ENCODE measurements at regions not wholly inside any gene's neighbourhood (a gene's known extent, or its start where the extent isn't known, plus 50 kb on each side); places are given as distances from the start of the nearest gene placed in this dataset.

DNA sequence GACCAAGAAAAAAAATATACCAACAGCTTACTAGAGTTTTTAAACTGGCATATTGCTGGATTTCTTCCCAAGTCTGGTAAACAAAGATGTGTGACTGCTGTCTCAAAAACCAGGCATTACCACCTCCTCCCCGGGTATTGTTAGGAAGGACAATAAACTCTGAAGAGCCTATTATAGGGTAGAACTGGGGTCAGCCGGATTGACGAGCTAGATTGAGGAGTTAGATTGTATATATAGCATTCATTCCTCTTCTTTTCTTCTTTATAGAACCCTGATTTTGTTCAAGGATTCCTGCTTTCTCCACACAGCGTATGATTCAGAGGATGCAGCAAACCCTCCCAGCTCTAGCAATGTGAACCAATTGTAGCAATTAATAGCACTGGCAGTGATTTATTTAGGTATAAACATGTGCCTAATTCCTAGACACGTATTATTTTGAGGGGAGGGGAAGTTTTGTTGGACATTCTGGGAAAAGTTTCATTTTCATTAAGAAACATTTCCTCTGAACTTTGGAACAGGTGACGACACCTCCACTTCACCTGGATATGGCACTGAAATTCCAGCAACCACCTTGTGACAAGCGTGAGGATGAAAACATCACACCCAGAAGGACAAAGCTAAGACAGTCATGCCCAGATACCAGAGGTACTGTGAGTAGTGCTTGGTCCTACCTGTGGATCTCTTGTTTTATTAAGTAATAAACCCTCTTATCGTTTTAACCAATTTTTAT lies 679.4 kb upstream of the KIRREL3 start:
- in situ Hi-C loops (cut with HindIII; ENCODE audit: low sequenced_read_pairs), result no loop called here

DNA sequence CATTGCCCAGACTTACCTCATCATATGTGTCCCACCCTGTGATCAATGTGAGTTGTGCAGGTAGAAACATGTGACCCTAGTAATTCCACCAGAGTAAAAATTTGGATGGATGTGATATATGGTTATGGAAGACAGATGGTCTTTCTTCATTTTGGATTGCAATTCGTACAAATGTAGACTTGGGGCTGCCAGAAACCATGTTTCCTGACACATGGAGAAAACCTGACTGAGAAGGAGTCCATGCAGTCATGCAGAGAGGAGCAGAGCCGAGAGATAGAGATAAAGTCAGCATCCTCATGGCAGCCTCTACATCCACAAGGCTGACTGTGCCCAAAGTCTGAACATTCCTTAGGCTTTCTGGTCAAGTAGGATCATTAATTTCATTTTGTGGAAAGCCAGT lies 678.1 kb upstream of the KIRREL3 start:
- in situ Hi-C loops (cut with HindIII; ENCODE audit: low sequenced_read_pairs), result no loop called here

DNA sequence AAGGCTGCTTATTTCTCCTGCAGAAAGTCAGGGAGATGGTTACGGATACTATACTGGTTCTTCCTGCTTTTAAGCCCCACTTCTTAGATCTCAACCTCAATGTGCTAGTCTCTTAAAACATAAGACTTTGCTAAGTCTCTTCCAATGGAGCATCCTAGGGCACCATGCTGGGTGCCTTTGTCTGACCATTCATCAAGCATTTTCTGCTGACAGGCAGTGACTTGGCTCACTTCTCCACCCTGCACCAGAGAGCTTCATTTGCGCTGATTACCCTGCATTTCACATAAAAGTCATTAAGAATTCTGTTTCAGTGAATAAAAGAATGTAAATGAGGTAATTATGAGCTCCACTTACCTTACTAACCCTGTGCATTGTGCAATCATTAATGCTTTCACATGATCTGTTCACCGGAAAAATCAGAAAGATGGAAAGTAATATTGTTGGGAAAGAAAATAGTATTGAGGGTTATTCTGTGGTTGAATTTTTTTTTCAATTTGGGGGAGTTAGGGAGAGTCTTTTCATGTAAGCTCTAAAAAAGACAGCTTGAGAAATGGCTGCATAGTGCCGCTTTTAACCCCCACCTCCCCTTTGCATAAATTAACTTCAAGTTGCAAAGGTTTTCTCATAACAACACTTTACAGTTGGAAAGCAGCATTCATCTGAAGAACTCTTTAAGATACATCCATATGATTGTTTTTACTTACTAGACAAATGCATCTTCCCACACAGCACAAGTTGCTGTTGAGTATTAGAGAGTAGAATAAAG lies 677.3 kb upstream of the KIRREL3 start:
- in situ Hi-C loops (cut with HindIII; ENCODE audit: low sequenced_read_pairs), result no loop called here

DNA sequence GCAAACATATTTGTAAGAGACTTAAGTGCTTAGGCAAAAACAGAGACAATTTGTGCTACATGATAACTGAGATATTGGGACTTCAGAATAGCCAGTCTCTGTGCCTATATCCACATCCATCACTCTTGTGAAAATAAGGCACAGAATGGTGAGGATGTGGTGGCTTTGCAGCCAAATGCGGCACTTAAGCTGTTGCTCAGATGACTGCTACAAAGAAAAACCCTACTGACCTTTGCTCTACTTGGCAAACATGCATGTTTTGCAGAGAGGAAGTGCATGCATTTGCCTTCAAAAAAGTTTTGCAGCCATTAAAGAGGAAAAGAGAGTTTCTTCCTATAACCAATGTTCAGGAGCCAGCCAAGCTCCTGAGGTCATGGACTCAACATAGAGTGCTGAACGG lies 675.0 kb upstream of the KIRREL3 start:
- in situ Hi-C loops (cut with HindIII; ENCODE audit: low sequenced_read_pairs), result no loop called here

DNA sequence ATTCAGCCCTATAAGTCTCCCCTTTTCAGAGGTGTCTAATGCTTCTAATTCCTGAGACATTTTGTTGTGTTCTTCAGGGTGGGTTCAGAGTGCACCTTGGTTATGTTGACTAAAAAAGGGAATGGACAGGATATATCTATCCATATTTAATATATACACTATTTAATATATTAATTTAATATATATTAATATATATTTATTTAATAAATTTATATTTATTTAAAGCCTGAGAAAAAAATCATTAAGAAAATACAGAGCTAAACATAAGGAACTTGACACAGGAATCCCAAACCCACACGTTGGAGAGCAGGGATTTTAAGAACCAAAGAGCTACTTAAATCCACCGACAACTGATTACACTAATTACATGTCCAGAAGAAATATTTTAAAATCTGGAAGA lies 674.2 kb upstream of the KIRREL3 start:
- in situ Hi-C loops (cut with HindIII; ENCODE audit: low sequenced_read_pairs), result no loop called here

DNA sequence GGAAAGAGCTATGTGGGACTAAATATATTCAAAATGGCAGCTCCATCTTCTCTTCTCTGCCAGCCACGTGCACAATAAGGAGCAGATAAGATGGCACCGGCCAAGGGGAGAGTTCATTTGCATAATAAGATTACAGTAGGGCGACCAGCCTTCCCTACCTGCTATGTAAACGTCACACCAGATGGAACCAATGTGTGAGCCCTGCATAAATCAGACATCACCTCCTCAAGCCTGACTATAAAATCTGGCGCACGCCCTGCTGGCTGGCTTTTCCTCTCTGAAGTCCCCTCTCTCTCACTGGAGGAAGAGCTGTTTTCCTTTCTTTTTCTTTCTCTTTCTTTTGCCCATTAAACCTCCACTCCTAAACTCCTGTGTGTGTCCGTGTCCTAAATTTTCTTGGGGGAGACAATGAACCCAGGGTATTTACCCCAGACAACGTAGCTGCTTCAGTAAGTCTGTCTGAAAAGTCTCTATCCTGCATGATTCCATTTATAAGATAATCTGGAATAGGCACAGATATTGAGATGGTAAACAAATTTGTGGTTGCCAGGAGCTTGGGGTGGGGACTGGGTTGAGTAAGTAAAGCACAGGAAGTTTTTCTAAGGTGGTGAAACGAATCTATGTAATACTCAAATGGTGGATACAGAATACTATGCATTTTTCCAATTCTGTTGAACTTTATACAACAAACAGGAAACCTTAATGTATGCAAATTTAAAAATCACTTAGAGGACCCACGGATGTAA lies 670.0 kb upstream of the KIRREL3 start:
- in situ Hi-C loops (cut with HindIII; ENCODE audit: low sequenced_read_pairs), result no loop called here

DNA sequence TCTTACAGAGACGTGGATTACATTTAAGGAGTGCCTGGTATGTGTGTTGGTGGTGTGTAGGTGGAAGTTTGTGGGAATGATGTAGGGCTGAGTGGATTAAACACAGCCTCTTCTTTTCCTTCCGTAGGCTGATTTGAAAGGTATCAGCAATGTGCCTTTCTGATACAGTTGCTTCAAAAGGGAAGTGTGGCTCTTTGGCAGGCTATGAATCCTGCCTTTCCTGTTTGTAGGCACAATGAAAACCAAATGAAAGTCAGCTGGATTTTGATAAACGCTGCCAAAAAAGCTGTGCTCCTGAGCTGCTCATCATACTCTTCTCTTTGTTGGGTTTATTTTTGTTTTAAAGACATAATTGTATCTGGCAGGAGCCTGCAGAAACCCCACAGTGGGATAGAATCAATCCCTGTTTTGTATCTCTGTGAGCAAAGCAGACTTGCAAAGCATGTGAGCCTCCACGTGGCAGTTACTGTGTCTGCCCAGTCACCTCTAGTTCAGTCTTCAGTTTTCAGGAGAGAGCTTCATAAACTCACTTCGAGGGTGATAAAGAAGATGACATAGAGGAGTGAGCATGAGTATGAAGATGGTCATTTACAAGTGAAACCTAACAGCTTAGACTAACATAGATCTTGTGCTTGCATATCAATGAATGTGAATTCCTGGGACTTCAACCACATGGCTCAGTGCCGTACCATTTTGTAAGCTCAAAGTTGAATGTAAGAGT lies 655.7 kb upstream of the KIRREL3 start:
- in situ Hi-C loops (cut with HindIII; ENCODE audit: low sequenced_read_pairs), result no loop called here

DNA sequence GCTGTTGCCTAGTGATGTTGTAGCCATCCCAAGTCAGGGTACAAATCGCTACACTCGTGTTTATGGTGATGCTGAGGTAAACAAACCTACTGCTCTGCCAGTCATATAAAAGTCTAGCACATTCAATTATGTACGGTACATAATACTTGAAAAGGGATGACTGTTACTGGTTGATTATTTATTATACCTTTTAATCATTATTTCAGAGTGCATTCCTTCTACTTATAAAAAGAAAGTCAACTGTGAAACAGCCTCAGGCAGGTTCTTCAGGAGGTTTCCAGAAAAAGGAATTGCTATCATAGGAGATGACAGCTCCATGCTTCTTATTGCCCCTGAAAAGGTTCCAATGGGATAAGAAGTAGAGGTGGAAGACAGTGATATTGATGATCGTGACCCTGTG lies 652.5 kb upstream of the KIRREL3 start:
- in situ Hi-C loops (cut with HindIII; ENCODE audit: low sequenced_read_pairs), result no loop called here

DNA sequence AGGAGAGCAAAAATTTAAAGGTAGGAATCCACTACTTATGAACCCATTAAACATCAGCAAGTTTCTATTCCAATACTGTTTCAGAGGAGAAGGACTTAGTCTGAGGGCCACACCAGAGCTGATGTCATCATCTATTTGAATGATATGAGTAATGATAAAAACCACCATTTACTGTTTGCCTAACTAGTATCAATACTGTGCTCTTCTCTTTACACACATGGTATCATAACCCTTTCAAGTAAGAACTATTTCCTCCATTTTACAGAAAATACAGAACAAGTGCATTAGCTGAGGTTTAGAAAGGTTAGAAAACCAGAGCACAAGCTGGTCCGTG lies 651.3 kb upstream of the KIRREL3 start:
- in situ Hi-C loops (cut with HindIII; ENCODE audit: low sequenced_read_pairs), result no loop called here

DNA sequence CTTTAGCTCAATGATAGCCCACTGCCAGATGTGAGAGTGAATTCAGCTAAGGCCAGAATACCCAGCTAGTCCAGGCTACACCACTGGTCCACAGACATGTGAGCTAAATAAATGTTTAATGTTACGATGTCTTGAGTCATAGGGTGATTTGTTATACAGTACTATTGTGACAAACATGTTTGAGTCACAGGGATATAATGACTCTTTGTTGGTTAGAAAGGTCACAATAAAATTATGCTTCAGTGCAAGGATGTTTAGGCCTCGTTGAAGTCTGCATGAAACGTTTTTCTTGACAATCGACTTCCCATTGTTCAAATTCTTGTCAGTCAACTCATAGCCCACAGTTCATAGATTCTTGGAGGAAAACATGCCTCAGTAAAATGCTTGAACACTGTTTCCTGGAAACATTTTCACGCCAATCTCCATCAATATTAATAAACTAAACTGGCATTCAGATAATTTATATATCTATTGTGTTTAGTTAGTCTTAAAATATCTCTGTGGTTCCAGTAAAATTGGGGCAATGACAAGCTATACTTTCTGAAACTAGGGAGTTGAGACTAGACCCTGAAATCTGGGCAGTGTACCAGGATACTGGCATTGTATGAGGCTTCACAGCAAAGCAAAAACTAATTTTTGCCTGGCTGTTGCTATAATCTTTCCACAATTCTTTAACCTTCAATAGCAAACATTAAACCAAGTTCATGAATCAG lies 650.8 kb upstream of the KIRREL3 start:
- in situ Hi-C loops (cut with HindIII; ENCODE audit: low sequenced_read_pairs), result no loop called here

DNA sequence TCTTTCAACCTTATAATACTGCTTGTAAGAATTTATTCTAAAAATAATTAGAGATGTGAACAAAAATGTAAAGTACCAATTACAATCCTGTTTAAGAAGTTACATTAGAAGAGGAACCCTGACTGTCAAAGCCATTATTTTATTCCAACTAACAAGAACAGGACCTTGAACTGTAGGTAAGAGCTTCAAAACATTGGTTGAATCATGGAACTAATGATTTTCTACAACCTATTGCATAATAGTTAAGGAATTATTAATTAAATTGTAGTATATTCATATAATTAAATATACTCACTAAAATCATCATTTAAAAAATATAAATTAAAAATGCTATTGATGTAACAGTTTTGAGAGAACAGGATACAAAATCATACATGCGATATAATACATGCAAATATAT lies 649.4 kb upstream of the KIRREL3 start:
- in situ Hi-C loops (cut with HindIII; ENCODE audit: low sequenced_read_pairs), result no loop called here

DNA sequence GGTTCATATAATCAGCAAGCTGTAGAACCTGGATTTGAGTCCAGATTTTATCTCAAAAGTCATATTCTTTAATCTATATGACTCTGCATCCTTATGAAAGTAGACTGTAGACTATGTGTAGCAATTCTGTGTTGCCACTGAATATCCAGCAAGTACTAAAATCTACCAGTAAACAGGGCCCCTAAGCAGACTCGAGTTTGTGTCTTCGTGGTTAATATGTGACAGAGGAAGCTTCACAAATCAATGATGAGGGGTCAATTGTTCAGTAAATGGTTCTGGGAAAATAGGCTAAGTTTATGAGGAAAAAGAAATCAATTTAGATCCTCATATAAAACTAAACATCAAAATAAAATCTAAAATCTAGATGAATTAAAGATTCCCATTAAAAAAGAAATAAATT lies 648.5 kb upstream of the KIRREL3 start:
- in situ Hi-C loops (cut with HindIII; ENCODE audit: low sequenced_read_pairs), result no loop called here

DNA sequence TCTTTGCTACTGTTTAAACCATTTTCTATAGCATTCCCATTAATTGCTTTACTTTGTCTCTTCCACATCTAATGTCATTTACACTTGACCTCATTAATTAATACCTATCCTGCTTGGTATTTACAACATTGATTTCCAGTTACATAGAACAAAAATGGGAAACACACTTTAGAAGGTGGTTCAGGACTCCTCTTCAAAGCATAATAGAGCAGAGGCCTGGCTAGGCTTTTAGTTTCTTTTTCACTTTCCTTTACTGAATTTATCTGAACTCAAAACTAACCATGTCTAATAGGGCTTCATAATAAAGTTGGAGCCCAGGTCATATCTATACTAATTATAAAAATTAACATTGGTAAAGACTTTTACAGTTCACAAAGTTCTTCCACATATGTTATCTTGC lies 648.0 kb upstream of the KIRREL3 start:
- in situ Hi-C loops (cut with HindIII; ENCODE audit: low sequenced_read_pairs), result no loop called here

DNA sequence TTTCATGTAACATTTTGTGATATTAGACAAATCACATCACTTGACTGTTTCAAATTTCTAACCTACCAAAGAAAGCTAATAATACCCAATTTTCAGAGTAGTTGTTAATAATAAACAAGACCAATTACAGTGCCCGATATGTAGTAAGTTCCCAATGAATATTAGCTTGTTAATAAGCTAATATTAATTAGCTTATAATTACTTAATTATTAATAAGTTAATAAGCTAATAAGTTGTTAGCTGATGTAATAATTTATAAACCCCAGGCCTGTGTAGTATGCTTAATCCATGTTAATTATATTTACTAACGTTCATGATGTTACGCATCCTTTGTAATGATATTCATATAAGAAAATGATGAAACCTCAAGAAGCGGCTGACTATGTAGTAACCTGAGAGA lies 643.8 kb upstream of the KIRREL3 start:
- in situ Hi-C loops (cut with HindIII; ENCODE audit: low sequenced_read_pairs), result no loop called here

DNA sequence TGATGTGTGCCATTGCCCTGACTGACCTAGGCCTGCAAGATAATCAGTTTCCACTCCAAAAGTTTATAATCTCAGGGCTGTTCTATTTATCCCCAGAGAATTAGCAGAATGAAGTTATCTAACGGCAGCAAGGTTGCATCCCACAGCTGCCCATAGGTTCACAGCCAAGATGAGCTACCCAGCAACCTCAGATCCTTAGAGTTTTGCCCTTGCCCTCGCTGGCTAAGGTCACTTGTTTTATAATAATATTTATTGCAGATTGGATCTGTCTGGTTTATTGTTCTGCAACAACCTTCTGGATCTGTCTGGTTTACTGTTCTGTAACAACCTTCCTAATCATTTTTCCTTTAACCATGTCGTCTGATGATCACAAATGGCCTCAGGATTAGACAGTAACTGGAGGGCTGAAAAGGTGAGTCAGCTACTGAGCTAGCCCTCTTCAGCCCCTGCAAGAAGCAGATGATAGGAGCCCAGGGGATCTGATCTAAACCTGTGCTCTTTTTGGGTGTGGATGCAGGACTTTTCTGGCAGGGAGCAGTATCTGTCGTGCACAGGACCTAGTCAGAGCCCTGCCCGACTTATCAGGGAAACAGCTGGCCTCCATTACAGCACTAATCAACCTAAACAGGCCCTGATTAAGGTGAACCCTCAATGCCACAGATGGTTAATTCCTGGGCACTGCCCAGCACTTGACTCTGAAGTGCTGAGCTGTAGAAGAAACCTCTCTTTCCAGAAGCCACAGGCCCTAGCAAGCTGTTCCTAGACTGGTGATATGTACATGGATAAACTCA lies 642.9 kb upstream of the KIRREL3 start:
- in situ Hi-C loops (cut with HindIII; ENCODE audit: low sequenced_read_pairs), result no loop called here

DNA sequence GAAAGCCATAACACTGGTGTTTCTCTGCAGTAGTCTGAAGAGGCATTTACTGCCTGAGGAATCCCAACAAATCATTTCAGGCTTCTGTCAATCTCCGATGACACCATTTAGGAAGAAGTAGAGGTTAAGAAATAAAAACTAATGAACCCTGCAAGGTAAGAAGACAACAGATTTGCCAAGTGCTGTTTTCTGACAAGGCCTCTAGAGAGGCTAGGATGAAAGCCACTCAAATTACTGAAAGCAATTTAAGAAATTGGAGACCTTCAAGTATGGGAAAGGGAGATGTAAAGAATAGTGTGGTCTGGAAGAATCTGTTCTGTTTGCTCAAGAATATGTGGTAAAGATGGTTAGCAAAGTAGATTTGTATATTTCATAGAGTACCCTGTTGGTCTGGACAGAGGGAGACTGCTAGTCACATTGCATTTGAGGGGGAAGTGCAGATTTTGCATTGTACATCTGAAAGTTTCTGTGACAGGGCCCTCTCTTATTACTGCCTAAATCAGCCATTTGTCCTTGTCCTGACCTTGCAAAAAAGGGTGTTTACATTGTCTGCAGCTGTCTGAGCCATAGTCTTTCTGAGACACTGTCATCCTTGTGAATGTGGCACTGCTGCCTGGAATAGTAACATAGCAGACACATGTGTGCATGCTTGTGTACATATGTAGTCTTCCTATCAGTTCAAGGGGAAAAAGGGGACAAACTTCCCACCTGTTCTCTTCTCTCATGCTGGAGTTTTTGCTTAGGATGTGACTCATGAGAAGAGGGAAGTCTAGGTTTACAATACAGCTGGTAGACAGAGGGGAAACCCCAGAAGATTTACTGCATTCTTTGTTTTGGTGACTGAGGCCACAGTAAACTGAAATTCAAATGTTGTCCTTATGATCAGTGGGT lies 640.2 kb upstream of the KIRREL3 start:
- in situ Hi-C loops (cut with HindIII; ENCODE audit: low sequenced_read_pairs), result no loop called here

DNA sequence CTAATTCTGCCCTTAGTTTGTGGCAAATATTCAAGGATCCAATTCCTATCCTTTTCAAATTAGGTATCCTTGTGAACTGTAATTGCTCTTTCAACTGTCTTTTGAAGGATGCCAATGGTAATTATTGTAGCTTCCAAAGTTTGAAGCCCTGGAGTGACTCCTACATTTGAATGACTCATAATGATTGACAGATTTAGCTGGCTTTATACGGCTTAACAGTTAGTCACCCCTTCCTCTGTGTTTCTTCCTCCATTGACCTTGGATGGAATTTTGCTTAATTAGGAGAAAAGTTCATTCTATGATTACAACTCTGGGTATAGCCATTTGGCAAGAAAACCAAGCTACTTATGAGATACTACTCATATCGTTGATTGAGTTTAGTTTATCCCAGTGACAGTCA lies 639.3 kb upstream of the KIRREL3 start:
- in situ Hi-C loops (cut with HindIII; ENCODE audit: low sequenced_read_pairs), result no loop called here

DNA sequence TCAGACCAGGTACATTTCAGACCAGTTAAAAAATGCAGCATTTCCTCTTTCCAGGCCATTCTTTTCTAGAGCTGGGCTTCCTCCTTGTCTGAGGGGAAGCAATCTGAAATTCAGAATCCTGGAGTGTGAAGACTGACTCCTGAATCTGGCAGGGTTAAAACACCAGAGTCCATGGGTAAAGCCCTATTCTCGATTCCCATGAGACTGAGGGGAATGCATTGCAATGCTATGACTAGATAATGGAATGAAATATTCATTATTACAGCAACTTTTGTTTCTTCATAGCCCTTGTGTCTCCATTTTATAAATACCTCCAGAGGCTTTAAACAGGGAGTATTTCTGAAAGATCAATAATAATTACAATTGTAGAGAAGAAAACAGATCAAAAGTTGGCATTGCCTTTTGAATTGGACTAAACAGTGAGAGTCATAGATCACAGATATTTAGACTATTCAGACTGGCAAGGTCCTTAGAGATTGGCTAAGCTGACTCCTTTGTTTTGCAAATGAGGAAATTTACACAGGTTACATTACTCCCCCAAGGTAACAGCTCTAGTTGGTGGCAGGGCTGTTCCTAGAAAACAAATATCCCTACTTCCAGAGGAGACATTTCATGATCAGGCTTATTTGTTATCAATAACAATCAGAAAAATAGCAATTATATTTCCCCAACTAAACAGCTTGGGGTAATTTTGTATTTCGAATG lies 632.6 kb upstream of the KIRREL3 start:
- in situ Hi-C loops (cut with HindIII; ENCODE audit: low sequenced_read_pairs), result no loop called here

All from DLD1 (cell line).